DMS79 treated with DMSO at 0.1 percent for 48 hours (cell line): ENCODE measurements at regions not wholly inside any gene's neighbourhood (a gene's known extent, or its start where the extent isn't known, plus 50 kb on each side); places are given as distances from the start of the nearest gene placed in this dataset.

Experiments used
- DNase-seq: peaks from one replicate; lab custom pipeline; 2025; lab: John Stamatoyannopoulos, UW

GRCh38 chr3:176723758-176724393 lies 473.4 kb downstream of the TBL1XR1 start:
- no peak for DNase-seq

GRCh38 chr3:176714034-176714433 lies 483.2 kb downstream of the TBL1XR1 start:
- no peak for DNase-seq

- no peak for DNase-seq
Measured at GRCh38 chr3:176712191-176712590, 485.1 kb downstream of the TBL1XR1 start.

GRCh38 chr3:176699288-176699687 lies 498.0 kb downstream of the TBL1XR1 start:
- no peak for DNase-seq

- DNase-seq, result peak; percentile 37
Measured at GRCh38 chr3:176697284-176697889, 499.9 kb downstream of the TBL1XR1 start.

- DNase-seq, result peak; percentile 37
Measured at GRCh38 chr3:176696816-176697215, 500.5 kb downstream of the TBL1XR1 start.

- DNase-seq, result no peak
Measured at GRCh38 chr3:176692966-176693785, 504.1 kb downstream of the TBL1XR1 start.

GRCh38 chr3:176692199-176692965 lies 504.9 kb downstream of the TBL1XR1 start:
- no peak for DNase-seq

- no peak for DNase-seq
Measured at GRCh38 chr3:176690083-176690869, 507.0 kb downstream of the TBL1XR1 start.

- no peak for DNase-seq
Measured at GRCh38 chr3:176687754-176688153, 509.5 kb downstream of the TBL1XR1 start.

- DNase-seq, result no peak
Measured at GRCh38 chr3:176683382-176683781, 513.9 kb downstream of the TBL1XR1 start.

- DNase-seq, result peak; percentile 37
Measured at GRCh38 chr3:176663837-176664831, 533.1 kb downstream of the TBL1XR1 start.

GRCh38 chr3:176663387-176663786 lies 533.9 kb downstream of the TBL1XR1 start:
- no peak for DNase-seq

- no peak for DNase-seq
Measured at GRCh38 chr3:176661432-176661964, 535.8 kb downstream of the TBL1XR1 start.

- DNase-seq, result no peak
Measured at GRCh38 chr3:176655404-176656094, 541.7 kb downstream of the TBL1XR1 start.

GRCh38 chr3:176651622-176652021 lies 545.7 kb downstream of the TBL1XR1 start:
- no peak for DNase-seq

- no peak for DNase-seq
Measured at GRCh38 chr3:176650478-176650877, 546.8 kb downstream of the TBL1XR1 start.

GRCh38 chr3:176647987-176648386 lies 549.3 kb downstream of the TBL1XR1 start:
- DNase-seq, result no peak

GRCh38 chr3:176633511-176633910 lies 563.8 kb downstream of the TBL1XR1 start:
- DNase-seq, result no peak
